HFFc6 (cell line): ENCODE measurements at regions not wholly inside any gene's neighbourhood (a gene's known extent, or its start where the extent isn't known, plus 50 kb on each side); places are given as distances from the start of the nearest gene placed in this dataset.
A peak's percentile ranks its signal among the peaks of the same experiment; 100 is the strongest.

Experiments used
- DNase-seq: peaks from one replicate; pipeline ENCODE4 v3.0.0-alpha.2; 2018
- H3K27ac Mint-ChIP-seq: 2 replicates; pipeline ENCODE4 v1.8.0; 2020; ENCODE audit warnings: mild to moderate bottlenecking, mixed read lengths
- H3K27me3 Mint-ChIP-seq: 2 replicates; pipeline ENCODE4 v1.8.0; 2021; ENCODE audit warnings: mild to moderate bottlenecking, moderate library complexity, mixed read lengths; ENCODE audit not compliant: insufficient read depth
- H3K36me3 Mint-ChIP-seq: 2 replicates; pipeline ENCODE4 v1.8.0; 2021; ENCODE audit warnings: low read depth, mixed read lengths
- H3K4me1 Mint-ChIP-seq: 2 replicates; pipeline ENCODE4 v1.8.0; 2020; ENCODE audit warnings: low read depth, mixed read lengths
- H3K4me3 Mint-ChIP-seq: 2 replicates; pipeline ENCODE4 v1.8.0; 2020; ENCODE audit warnings: mild to moderate bottlenecking, moderate library complexity, mixed read lengths
- H3K9me3 Mint-ChIP-seq: 2 replicates; pipeline ENCODE4 v1.8.0; 2020; ENCODE audit warnings: mild to moderate bottlenecking, mixed read lengths
- TF ChIP-seq, protein P1 (sequence below): fragments of 200-600 bp; sonication (generic); IDR thresholded peaks from 2 replicates; pipeline ENCODE4 v1.5.0; 2021; ENCODE audit warnings: antibody characterized with exemption, mild to moderate bottlenecking

DNA sequence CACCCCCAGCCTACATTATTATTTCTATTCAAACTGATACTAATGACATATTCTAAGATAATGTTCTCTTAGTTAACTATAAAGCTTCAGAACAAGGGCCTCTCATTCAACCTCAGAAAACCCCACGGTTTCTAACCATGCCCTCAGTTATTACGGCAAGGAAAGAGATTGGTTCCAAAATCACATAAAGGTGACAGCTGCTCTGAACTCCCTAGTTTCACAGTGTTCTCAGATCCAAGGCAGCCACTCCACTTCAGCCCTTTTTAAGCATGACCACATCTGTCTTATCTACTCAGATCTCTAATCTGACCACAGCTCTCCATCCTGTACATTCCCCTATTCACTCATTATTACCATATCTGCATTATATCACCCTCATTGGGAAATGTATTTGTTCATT is 98.8 kb upstream of the CEP85L start:
- TF ChIP-seq, protein P1, sequence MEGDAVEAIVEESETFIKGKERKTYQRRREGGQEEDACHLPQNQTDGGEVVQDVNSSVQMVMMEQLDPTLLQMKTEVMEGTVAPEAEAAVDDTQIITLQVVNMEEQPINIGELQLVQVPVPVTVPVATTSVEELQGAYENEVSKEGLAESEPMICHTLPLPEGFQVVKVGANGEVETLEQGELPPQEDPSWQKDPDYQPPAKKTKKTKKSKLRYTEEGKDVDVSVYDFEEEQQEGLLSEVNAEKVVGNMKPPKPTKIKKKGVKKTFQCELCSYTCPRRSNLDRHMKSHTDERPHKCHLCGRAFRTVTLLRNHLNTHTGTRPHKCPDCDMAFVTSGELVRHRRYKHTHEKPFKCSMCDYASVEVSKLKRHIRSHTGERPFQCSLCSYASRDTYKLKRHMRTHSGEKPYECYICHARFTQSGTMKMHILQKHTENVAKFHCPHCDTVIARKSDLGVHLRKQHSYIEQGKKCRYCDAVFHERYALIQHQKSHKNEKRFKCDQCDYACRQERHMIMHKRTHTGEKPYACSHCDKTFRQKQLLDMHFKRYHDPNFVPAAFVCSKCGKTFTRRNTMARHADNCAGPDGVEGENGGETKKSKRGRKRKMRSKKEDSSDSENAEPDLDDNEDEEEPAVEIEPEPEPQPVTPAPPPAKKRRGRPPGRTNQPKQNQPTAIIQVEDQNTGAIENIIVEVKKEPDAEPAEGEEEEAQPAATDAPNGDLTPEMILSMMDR = no peak
- Mint-ChIP-seq H3K4me3 (no peak overlapping the region), H3K27ac (no peak overlapping the region), H3K4me1 (peaks cover 15% of the 10 kb centered on the region), H3K27me3 (peaks cover 5% of the 10 kb centered on the region), H3K36me3 (no peaks in the 10 kb centered on the region), H3K9me3 (no peaks in the 10 kb centered on the region)
- DNase-seq = no peak

- Mint-ChIP-seq H3K4me3 (peak overlapping the region; percentile 62), H3K4me1 (peaks cover 28% of the 10 kb centered on the region), H3K36me3 (no peaks in the 10 kb centered on the region), H3K9me3 (no peaks in the 10 kb centered on the region), H3K27me3 (peaks cover 5% of the 10 kb centered on the region), H3K27ac (no peak overlapping the region)
- DNase-seq = peak; percentile 20
- TF ChIP-seq, protein P1 = no peak
Measured at GRCh38 chr6:118748311-118749062, 97.1 kb upstream of the CEP85L start.

GRCh38 chr6:118746825-118747174 is 95.4 kb upstream of the CEP85L start:
- TF ChIP-seq, protein P1 = no peak
- Mint-ChIP-seq H3K4me3 (no peak overlapping the region), H3K4me1 (peaks cover 28% of the 10 kb centered on the region), H3K36me3 (no peaks in the 10 kb centered on the region), H3K27ac (no peak overlapping the region), H3K9me3 (no peaks in the 10 kb centered on the region), H3K27me3 (peaks cover 5% of the 10 kb centered on the region)
- no peak for DNase-seq

DNA sequence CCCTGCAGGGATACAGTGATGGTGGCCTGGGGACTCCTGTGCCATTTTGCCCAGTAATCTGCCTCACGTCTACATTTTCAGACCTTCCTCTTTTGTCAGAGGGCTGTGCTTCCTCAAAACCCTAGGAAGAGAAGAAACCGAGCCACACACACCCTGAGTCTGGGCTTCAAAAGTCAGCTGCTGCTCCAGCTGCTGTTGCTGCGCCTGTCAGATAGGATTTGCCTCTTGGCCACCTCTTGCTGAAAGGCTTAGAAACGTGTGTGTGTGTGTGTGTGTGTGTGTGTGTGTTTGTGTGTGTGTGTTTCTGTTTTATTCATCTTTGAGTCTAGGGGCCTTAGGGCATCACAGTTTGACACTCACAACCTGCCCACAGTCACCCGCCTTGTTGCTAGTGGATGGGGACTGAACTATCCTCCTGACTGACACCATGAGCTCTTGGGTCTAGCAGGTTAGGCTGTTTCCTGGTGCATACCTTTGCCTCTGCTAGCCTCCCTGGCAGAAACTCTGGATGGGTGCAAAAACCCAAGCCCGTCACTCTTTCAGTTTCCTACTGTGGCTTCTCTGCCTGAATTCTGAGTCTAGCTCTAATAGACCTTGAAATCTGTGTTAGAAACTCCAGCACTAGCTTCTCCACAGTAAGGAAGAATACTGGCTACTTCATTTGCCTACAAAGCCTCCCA is 94.9 kb upstream of the CEP85L start:
- Mint-ChIP-seq H3K4me3 (no peak overlapping the region), H3K27ac (no peak overlapping the region), H3K4me1 (peaks cover 28% of the 10 kb centered on the region), H3K9me3 (no peaks in the 10 kb centered on the region), H3K36me3 (no peaks in the 10 kb centered on the region), H3K27me3 (peaks cover 5% of the 10 kb centered on the region)
- TF ChIP-seq, protein P1 = no peak
- DNase-seq = no peak

DNA sequence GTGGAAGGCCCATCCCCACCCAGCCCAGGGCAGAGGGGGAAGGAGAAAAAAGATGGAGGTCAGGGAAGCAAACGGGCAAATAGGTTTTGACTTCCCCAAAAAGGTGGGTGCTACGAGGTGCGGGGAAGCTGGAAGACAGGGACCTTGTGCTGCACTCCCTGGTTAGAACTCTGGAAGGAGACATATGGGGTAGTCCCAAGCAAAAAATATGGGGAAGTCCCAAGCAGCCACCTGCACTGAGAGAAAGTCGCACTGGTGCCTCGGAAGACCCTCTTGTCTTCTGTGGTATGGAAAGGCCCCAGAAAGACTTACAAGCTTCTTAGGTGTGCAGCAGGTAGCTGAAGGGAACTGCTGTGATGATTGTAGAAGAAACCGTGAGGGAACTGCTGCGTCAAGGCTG is 93.8 kb upstream of the CEP85L start:
- H3K4me1 Mint-ChIP-seq = peaks cover 34% of the 10 kb centered on the region
- H3K27ac Mint-ChIP-seq = no peak overlapping the region
- TF ChIP-seq, protein P1 = no peak
- H3K4me3 Mint-ChIP-seq = no peak overlapping the region
- DNase-seq = no peak
- H3K9me3 Mint-ChIP-seq = no peaks in the 10 kb centered on the region
- peaks cover 5% of the 10 kb centered on the region for H3K27me3 Mint-ChIP-seq
- H3K36me3 Mint-ChIP-seq = no peaks in the 10 kb centered on the region
